Cerebellar cortex (tissue), 1 donor: ENCODE measurements at regions not wholly inside any gene's neighbourhood (a gene's known extent, or its start where the extent isn't known, plus 50 kb on each side); places are given as distances from the start of the nearest gene placed in this dataset.
"Not testable (repeated sequence)": the region's sequence is repeated elsewhere in the genome, so short reads cannot be mapped to it uniquely, and the experiment has no call there.

Source experiments
- DNase-seq: peaks from one replicate; pipeline ENCODE4 v3.0.0-alpha.2; 2015; ENCODE audit warnings: low spot score

- no peak for DNase-seq
These were observed 131.2 kb upstream of the TBX3 start for GRCh38 chr12:114815026-114815795.

GRCh38 chr12:114812858-114813761, 129.1 kb upstream of the TBX3 start:
- no peak for DNase-seq

GRCh38 chr12:114812384-114812783, 128.4 kb upstream of the TBX3 start:
- DNase-seq, result no peak

- DNase-seq, result no peak
These were observed 125.1 kb upstream of the TBX3 start for GRCh38 chr12:114809097-114809496.

GRCh38 chr12:114801381-114801780, 117.4 kb upstream of the TBX3 start:
- DNase-seq, result not testable (repeated sequence)

- DNase-seq, result not testable (repeated sequence)
These were observed 116.6 kb upstream of the TBX3 start for GRCh38 chr12:114800566-114800965.

GRCh38 chr12:114799574-114800487, 115.9 kb upstream of the TBX3 start:
- no peak for DNase-seq

GRCh38 chr12:114794049-114794558, 110.1 kb upstream of the TBX3 start:
- no peak for DNase-seq

GRCh38 chr12:114790276-114790675, 106.3 kb upstream of the TBX3 start:
- no peak for DNase-seq

GRCh38 chr12:114789821-114790220, 105.8 kb upstream of the TBX3 start:
- no peak for DNase-seq

- no peak for DNase-seq
These were observed 105.3 kb upstream of the TBX3 start for GRCh38 chr12:114789276-114789675.

- no peak for DNase-seq
These were observed 100.6 kb upstream of the TBX3 start for GRCh38 chr12:114784526-114784925.

GRCh38 chr12:114783089-114783618, 99.2 kb upstream of the TBX3 start:
- DNase-seq, result no peak

- DNase-seq, result no peak
These were observed 96.9 kb upstream of the TBX3 start for GRCh38 chr12:114780746-114781399.

- DNase-seq, result no peak
These were observed 95.7 kb upstream of the TBX3 start for GRCh38 chr12:114779647-114780046.

- DNase-seq, result no peak
These were observed 95.2 kb upstream of the TBX3 start for GRCh38 chr12:114779186-114779585.

- DNase-seq, result no peak
These were observed 92.9 kb upstream of the TBX3 start for GRCh38 chr12:114776731-114777442.

GRCh38 chr12:114774699-114775098, 90.7 kb upstream of the TBX3 start:
- no peak for DNase-seq

- no peak for DNase-seq
These were observed 90.2 kb upstream of the TBX3 start for GRCh38 chr12:114774197-114774596.

GRCh38 chr12:114770323-114770722, 86.3 kb upstream of the TBX3 start:
- DNase-seq, result no peak
